HG03442 (cell line): ENCODE measurements at regions not wholly inside any gene's neighbourhood (a gene's known extent, or its start where the extent isn't known, plus 50 kb on each side); places are given as distances from the start of the nearest gene placed in this dataset.

Experiments used
- ATAC-seq: cut with Tn5 transposase; IDR thresholded peaks from one replicate; pipeline ENCODE4 v1.9.1; 2021; ENCODE audit warnings: mild to moderate bottlenecking, moderate library complexity; ENCODE audit not compliant: unreplicated experiment

DNA sequence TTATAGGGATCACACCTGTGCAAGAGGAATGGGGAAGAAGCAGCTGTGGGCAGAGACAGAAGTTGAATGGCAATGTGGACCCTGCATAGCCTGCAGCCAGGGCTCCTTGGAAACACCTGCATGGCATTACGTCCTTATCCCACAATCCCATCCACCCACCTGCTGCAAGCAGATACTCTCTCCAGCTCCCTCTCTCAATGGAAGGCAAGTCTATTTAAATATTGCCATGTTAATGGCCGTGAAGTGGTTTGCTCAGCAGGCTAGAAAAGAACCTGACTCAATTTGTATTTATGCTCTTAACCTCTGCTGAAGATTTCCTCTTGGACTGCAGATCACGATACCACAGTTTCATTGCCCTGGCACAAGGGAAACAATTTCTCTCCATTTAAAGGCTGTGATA lies 417.0 kb downstream of the TYW1 start:
- no peak for ATAC-seq

DNA sequence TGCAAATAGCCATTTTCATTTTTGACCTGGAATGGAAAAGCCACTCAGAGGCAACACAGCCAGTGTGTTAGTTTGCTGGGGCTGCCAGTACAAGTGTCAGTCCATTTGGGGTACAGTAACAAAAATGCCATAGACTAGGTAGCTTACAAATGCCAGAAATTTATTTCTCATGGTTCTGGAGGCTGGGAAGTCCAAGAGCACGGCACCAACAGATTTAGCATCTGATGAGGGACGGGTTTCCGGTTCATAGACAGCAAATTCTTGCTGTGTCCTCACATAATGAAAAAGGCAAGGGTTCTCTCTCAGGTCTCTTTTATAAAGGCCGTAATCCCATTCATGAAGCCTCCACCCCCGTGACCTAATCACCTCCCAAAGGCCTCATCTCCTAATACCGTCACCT lies 418.2 kb downstream of the TYW1 start:
- no peak for ATAC-seq

DNA sequence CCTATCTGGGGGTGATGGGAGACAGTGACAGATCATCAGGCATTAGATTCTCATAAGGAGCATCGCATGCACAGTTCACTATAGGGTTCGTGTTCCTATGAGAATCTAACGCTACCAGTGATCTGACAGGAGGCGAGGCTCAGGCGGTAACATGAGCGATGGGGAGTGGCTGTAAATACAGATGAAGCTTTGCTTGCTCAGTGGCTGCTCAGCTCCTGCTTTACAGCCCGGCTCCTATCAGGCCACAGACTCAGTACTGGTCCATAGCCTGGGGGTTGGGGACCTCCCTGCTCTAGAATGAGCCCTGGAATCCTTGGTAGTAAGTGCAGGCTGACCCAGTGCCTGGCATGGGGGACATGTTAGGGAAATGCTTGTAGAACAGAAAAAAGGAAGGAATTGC lies 426.0 kb downstream of the TYW1 start:
- no peak for ATAC-seq

DNA sequence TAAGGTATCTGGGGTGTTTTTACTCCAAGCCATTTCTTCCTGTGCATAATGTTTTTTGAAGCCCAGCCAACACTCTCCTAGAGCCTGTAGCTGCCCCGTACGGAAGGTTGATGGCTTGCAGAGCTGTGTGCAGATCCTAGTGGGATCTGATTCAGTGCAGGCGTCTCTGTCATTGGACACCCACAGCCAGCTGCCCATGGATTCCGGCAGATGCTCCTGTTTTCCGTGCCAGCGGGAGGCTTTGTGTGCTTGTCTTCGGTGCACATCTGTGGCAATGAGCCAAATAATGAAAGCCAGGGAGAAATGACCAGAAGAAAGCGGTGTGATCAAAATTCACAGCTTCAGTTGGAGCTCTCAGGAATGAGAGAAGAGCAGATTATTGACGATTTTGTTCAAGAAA lies 426.4 kb downstream of the TYW1 start:
- no peak for ATAC-seq

DNA sequence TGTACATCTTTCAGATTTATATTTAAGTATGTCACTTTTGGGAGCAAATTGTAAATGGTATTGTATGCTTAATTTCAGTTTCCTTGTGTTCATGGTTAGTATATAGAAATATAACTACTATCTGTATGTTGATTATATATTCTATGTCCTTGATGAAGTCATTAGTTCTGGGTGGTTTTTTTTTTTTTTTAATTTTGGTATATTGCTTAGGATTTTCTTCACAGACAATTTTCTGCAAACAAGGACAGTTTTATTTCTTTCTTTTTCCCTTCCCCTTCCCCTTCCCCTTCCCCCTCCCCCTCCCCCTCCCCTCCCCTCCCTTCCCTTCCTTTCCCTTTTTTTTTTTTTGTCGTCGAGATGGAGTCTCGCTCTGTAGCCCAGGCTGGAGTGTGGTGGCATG lies 430.0 kb downstream of the TYW1 start:
- ATAC-seq: no peak

DNA sequence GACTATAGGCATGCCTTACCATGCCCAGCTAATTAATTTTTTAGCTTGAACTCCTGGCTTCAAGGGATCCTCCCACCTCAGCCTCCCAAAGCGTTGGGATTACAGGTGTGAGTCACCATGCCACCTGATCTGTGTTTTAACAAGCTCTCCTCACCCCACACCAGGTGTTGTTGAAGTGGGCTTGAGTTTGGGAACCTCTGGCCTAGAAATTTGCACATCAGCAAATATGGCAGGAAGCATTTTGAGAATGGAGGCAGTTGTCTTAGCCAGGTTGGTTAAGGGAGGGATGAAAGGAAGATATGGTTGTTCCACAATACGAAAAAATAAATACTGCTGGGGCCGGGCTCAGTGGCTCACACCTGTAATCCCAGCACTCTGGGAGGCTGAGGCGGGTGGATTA lies 433.1 kb downstream of the TYW1 start:
- ATAC-seq: no peak

DNA sequence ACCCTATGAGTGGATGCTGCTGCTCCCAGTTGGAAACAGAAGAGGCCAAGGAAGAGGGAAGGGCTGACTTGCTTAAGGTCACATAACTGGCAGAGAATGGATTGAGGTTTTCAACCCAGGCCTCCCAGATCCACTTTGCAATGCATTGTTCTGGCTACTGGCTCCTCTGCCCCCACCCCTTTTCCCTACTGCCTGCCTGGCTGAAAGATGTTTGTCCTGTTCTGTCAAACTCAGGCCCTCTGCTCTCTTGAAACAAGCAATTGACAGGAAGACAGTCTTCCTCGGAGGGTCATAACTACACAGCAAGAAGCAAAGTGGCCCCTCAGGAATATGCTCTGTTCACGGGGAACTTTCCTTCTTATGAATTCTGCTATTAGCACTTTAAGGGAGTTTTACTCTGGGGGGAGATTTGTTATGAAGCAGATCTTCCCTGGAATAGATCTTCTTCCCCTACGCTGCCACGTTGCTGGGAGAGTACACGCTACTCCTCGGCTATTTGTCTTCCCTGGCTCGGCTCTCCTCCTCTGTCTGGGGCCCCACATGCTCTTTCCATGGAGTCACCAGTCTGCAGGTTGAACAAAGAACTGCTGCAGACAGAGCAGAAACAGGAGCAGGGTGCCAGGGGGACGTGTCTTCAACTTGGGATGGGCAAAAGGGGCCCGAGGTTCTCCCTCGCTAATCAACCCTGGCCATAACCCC lies 436.1 kb downstream of the TYW1 start:
- no peak for ATAC-seq

DNA sequence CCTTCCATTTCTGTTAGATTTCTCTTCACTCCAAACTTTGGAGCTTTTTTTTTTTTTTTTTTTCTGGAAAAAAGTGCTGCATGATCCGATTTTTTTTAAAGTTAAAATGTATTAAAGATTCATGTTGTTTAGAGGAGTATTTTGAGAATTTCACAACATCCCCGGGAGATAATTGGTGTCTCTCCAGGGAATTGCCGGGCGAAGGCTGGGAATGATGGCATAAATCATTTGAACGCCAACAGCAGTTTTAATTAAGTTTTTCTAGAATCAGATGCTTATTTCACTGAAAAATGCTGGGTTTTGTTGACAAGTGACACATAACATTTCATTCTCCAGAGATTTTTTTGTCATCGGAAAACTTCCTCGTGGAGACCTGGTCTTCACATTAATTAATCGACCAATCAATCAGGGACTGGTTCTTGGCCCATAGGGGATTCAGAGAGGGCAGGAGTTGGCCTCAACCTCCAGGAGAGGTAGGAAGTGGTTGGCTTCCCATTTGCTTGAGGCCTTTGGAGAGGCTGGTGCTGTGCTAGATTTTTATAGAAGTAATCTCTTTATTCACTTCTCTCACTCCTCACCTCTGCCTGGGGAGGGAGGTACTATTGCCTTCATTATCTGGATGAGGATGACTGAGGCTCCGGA lies 439.4 kb downstream of the TYW1 start:
- no peak for ATAC-seq

DNA sequence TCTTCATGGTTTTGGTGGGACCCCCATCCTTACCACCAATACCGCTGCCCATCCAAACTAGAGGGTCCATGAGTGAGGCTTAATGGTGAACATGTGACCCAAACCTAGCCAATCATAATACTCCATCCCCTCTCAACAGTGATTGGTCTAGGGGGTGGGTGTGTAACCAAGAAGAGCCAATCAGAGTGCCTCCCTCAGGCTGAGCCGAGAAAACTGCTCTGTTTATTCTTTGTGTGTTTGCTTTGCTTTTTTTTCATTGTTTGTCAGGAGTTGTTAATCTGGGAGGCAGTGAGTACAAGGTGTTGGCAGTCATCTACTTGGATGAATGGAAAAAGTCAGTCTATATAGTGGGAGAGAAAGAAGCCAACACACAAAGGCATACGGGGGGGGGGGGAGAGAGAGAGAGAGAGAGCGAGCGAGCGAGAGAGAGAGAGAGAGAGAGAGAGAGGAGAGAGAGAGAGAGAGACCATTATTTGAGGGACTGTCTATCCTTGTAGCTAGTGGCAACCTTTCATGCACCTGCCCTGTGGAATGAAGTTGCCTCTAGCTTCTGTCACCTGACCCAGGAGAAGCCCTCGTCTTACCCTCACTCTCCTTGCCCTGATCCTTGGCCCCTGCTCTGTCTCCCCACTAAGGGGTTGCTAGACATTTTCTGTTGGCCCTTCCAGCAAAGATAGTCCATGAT lies 441.7 kb downstream of the TYW1 start:
- no peak for ATAC-seq

DNA sequence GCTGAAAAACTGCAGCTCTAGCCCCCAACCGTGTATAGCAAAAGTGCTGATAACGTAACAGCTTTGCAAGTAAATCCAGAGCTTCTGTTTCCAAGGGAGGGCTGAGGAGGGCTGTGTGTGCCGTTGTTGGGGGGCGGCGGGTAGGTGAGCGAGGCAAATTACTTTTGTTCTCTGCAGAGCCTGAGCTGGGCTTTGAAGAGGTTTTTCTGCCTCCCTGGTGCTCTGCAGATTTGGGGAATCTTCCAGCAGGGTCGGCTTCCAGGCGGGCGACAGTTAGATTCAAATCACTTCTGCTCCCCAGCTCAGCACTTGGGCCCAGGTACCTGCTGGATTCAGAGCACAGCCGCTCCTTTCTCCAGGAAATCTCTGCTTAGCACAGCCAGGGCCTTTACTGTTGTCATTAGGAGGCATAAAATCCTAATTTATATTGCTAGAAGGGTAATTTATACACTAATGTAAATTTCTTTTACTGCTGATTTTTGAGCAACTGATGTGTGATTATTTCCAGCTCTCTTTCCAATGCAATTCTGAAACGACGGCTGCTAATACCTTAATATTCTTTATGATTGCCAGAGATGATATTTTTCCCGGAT lies 442.4 kb downstream of the TYW1 start:
- ATAC-seq: no peak

DNA sequence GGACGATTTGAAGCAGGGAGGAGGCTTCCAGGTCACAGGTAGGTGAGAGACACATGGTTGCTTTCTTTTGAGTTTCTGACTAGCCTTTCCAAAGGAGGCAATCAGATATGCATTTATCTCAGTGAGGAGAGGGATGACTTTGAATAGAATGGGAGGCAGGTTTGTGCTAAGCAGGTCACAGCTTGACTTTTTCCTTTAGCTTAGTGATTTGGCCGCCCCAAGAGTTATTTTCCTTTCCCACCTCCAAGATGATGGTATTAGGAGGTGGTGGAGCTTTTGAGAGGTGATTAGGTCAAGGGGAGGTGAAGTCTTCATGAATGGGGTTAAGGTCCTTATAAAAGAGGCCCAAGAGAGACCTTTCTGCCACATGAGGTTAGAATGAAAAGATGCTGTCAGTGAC lies 443.7 kb downstream of the TYW1 start:
- ATAC-seq: no peak

DNA sequence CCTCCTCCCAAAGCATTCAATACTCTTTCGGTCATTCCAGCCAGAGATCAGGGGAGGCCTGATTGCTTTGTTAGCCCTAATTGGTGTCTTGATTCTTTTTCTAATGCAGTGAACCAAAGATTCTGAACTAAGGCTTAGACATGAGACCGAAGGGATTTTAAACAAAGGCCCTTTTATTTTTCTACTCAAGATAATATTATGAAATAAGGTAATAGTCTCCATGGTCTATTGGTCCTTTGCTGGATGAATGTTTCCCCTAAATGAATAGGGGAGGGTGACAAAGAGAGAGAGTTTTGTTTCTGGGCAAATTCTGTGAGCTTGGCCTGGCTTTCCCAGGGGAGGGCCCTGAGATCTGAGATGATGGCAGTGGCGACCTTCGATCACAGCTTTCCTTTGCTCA lies 449.1 kb downstream of the TYW1 start:
- ATAC-seq: no peak

DNA sequence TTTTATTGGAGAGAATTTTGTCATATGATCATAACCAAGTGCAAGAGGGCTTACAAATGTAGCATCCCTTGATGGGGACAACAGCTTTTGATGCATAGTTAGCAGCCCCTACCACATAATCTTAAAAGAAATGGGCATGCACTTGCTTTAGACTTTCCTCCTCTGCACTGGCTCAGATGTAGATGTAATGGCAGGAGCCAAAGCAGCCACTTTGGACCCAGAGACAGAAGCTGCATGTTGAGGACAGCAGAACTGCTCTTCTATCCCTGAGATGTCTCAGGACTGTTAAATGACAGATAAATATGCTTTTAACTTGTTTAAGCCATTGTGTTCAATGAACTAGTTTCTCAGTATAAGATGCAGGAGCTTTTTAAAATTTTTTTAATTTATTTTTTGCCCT lies 450.7 kb downstream of the TYW1 start:
- ATAC-seq: no peak

DNA sequence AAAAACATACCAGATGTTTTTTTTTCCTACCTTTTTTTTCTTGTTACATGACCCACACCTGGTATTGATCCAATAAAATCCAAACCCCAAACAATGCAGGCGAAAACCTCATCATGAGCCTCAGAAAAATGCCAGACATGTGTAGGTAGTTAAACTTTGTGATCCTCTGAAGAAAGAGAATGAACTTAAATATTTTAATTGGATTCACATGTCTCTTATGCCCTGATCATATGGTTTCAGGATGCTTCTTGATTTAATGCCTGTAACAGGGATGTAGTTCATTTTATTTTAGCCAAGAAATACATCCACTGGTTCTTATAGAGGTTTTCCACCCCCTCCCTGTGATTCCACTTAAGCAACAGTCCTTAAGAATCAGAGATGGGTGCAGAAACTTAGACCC lies 451.6 kb downstream of the TYW1 start:
- no peak for ATAC-seq

DNA sequence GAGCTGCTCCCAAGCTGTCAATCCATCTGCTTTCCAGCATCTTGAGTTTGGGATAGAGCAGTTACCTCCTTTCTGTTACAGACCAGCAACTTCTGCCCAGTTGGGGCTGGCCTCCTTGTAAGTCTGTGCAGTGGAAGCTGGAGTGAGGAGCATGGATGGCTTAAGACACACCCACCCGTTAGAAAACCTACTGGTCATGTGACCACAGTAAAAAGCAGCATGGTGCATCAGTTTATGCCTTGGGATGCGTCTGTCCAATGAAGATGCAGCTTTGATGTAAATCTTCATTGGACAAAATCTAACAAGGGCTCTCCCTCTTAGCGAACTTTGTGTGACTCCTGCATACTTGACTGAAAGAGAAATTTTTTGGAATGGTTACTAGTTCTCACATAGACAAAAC lies 453.5 kb downstream of the TYW1 start:
- no peak for ATAC-seq

DNA sequence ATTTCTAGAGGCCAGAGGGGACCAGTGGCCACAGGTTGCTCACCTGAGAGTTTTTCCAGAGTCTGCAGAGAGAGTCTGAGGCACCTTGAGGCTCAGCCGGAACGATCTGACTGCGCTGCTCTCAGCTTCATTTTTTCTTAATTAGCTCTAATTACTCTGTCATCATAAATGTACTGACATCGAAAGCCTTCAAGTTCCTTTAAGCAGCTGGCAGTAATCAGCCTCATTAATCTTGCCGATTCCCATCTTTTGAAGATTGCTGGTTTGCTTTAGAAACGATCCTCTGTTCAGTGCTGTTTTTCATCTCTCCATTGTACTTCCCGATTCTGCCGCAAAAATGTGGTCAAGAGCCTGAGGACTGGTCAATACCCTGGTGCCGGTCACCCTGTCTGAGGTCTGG lies 454.7 kb downstream of the TYW1 start:
- no peak for ATAC-seq

DNA sequence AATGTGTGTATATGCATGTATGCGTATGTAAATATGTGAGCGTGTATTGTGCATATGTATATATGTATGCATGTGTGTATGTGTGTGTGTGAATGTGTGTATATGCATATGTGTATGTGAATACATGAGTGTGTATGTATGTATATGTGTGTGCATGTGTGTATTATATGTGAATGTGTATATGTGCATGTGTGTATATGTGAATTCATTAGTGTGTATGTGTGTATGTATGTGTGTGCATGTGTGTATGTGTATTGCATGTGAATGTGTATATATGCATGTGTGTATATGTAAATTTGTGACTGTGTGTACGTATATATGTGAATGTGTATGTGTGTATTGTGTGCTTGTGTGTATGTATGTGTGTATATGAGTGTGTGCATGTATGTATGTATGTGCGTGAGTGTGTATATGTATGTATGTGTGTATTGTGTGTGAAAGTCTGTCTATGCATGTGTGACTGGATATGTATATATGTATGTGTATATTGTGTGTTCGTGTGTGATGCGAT lies 455.9 kb downstream of the TYW1 start:
- ATAC-seq: no peak

DNA sequence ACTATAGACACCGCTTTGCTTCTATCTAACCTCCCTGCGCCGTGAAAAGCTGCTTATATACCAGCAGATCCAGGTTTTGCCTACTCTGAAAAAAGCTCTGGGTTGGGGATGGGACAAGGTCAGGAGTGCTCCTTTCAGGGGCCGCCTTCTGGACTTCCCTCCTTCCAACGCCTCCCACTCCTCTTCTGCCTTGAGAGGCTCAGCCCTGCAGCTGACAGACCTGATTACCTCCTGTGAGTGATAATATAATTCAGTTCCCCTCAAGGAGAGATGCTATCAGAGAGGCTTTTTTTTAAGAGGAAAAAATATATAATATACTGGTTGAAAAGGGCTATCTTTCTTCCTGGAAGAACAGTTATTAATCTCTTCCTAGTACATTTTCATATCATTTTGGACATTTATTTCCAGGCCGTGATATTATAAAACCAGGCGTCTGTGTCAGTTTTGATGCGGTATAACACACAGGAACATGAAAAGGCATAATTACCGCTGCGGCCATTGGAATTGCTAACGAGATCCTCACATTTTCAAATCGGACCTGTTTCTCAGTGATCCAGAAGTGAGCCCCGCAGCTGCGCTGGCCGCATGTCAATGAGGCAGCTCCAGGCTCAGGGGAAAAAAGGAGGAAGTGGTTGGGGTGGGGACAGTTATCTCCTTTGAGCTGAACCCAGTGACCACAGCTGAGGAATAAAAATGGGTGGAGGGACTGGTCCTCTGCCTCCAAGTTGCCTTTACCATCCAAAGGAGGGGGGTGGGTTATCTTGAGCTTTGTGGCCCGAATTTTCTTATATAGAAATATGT lies 457.1 kb downstream of the TYW1 start:
- no peak for ATAC-seq

DNA sequence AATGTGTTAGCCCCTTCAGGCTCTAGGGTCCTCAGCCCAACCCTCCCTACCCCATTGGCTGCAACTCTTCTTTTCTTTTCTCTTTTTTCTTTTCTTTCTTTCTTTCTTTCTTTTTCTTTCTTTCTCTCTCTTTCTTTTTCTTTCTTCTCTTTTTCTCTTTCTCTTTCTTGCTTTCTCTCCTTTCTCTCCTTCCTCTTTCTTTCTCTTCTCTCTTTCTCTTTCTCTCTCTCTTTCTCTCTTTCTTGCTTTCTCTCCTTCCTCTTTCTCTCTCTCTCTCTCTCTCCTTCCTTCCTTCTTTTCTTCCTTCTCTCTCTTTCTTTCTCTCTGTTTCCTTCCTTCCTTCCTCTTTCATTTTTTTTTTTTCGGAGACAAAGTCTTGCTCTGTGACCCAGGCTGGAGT lies 458.9 kb downstream of the TYW1 start:
- no peak for ATAC-seq

DNA sequence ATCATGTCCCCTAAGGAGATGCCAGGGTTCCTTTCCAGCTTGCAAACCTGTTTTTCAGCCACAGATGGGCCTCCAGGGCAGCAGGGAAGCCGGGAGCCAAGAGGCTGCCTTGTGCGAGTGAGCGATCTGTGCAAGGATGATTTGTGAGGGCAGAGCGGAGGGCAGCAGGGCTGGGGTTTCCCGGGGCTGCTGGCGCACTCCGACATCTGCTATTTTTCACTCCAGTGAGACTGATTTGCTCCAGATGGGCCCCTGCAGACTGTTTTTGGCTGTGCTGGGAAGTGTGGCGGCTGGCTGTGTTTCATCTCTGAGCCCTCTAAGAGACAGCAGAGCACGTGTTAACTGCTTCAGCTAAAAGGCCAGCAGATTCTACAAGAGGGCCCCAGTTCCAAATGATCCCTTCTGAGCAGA lies 466.2 kb downstream of the TYW1 start:
- no peak for ATAC-seq

DNA sequence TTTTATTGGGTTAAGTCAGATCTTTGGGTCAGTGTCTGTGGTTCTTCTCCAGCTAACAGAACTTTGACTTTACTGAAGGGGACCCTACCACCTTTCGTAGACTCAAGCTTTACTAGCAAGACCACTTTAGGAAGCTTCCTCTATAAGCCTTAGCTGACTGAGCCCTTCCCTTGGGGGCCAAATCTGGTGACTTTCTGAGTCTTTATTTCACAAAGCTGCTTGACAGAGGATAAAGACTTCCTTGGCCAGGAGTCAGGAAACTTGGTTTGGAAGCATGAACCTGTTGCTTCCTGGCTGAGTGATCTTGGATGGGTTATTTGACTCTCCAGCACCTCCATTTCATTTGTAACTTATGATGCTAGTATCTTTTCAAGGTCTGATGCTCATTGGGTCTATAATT lies 466.7 kb downstream of the TYW1 start:
- no peak for ATAC-seq
